Ovary (tissue), 7 donors: ENCODE measurements at regions not wholly inside any gene's neighbourhood (a gene's known extent, or its start where the extent isn't known, plus 50 kb on each side); places are given as distances from the start of the nearest gene placed in this dataset.

Experiments used
- DNase-seq, 5 donors: peaks; one replicate each; pipeline ENCODE4 v3.0.0-alpha.2; 2019 to 2020
- H3K27ac ChIP-seq, 2 donors: fragments of 200-600 bp; one replicate each; pipeline versions ENCODE4 v1.5.1 to v1.8.0; 2019 to 2022
- H3K27me3 ChIP-seq: fragments of 200-600 bp; one replicate; pipeline ENCODE4 v1.8.0; 2022
- H3K36me3 ChIP-seq: fragments of 200-600 bp; sonication (generic); one replicate; pipeline ENCODE4 v1.5.1; 2019
- H3K4me1 ChIP-seq: one replicate; pipeline ENCODE4 v1.8.1; 2013; ENCODE audit warnings: mild to moderate bottlenecking, moderate library complexity; ENCODE audit not compliant: insufficient read depth
- H3K4me3 ChIP-seq: fragments of 200-600 bp; sonication (generic); one replicate; pipeline ENCODE4 v1.5.1; 2017
- H3K9me3 ChIP-seq, 2 donors: fragments of 200-600 bp in 1 of 2; sonication (generic) in 1 of 2; one replicate each; pipeline versions ENCODE4 v1.5.1 to v1.8.1; 2013 to 2019; ENCODE audit warnings: mild to moderate bottlenecking in 1 of 2, moderate library complexity in 1 of 2
- EP300 ChIP-seq: sonication (generic); formaldehyde crosslinking; IDR thresholded peaks from one replicate; pipeline ENCODE4 v1.6.1; 2017; ENCODE audit warnings: antibody characterized with exemption
- POLR2A ChIP-seq: fragments of 450-650 bp; IDR thresholded peaks from one replicate; pipeline ENCODE4 v1.6.1; 2017; ENCODE audit warnings: antibody characterized with exemption, mild to moderate bottlenecking, moderate library complexity
- WGBS, 3 donors: extraction: QIAGEN DNeasy Blood & Tissue Kit in 1 of 3; methylation state at CpG; one replicate each; pipeline versions ENCODE4 v1.1.5 to v1.1.7; 2013 to 2017; 5-methylcytosine and 5-hydroxymethylcytosine counted together
- intact Hi-C, 4 donors: fragments of 100-400 bp; cut with DNase I; formaldehyde crosslinking; loops; one replicate each; pipeline versions ENCODE4 v1.11.0 to v1.15.1; 2022 to 2023
- TF ChIP-seq, protein P1 (sequence below), 3 donors: fragments of 450-650 bp in 2 of 3; fragments of 200-600 bp in 1 of 3; IDR thresholded peaks; one replicate each; pipeline versions ENCODE4 v1.5.1 to v1.8.0; 2016 to 2022; ENCODE audit warnings: antibody characterized with exemption in 3 of 3, mild to moderate bottlenecking in 1 of 3
- donor health status: DM: no; HTN: no; CAD: no; lungs with moderate emphysema.
- donor health status: DM: no; HTN: no; CAD: no.
- donor health status: Bipolar disorder and iron deficiency.
- donor health status: DM: no; HTN: no; CAD: no.
- donor health status: DM: yes; HTN: yes; CAD: no.

DNA sequence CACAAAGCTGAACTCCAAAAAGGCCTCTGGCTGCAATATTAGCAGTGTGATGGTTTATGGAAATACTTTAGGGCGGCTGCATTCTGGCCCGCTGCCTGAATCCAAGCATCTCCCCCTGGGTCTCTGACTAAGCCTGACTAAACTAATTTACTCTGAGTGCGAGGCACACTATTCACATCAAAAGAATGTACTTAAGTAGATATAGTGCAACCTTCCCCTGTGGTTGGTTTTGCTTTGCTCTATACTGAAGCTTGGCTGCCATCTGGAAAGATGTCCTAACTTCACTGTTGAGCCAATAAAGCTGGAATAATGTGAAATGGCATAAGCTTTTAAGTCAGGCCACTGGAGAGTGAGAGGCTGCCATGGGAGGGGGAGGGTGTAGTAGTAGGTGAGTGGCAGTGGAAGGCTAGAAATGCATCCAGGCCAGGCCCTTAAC lies 321.6 kb downstream of the AASDHPPT start:
- Histone ChIP-seq H3K27ac (no peak overlapping the region), H3K4me1 (no peaks in the 10 kb centered on the region), H3K4me3 (no peak overlapping the region), H3K36me3 (no peaks in the 10 kb centered on the region), H3K9me3 (no peaks in the 10 kb centered on the region), H3K27me3 (no peaks in the 10 kb centered on the region)
- intact Hi-C loops, result no loop called here
- WGBS, 3 donors, result 8 to 46% (median 24%) methylated on average over 3 of the region's 3 CpGs
- DNase-seq, result peak; percentile 12 to 54 (median 35)
- TF ChIP-seq POLR2A, result no peak
- TF ChIP-seq, protein P1, sequence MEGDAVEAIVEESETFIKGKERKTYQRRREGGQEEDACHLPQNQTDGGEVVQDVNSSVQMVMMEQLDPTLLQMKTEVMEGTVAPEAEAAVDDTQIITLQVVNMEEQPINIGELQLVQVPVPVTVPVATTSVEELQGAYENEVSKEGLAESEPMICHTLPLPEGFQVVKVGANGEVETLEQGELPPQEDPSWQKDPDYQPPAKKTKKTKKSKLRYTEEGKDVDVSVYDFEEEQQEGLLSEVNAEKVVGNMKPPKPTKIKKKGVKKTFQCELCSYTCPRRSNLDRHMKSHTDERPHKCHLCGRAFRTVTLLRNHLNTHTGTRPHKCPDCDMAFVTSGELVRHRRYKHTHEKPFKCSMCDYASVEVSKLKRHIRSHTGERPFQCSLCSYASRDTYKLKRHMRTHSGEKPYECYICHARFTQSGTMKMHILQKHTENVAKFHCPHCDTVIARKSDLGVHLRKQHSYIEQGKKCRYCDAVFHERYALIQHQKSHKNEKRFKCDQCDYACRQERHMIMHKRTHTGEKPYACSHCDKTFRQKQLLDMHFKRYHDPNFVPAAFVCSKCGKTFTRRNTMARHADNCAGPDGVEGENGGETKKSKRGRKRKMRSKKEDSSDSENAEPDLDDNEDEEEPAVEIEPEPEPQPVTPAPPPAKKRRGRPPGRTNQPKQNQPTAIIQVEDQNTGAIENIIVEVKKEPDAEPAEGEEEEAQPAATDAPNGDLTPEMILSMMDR (IDR thresholded peaks at IDR 0.05), result no peak
- TF ChIP-seq EP300, result no peak

DNA sequence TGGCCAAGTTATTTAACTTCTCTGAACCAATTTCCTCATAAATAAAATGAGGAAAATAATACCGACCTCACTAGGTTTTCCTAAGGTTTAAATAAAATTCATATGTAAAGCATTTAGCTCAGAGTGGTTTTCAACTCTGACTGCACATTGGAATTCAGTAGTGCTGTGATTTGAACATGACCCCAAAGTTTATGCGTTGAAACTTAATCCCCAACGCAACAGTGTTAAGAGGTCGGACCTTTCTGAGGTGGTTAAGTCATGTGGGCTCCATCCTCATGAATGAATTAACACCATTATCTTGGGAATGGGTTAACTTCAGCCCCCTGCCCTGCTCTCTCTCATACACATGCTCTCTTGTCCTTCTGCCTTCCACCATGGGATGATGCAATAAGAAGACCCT lies 322.2 kb downstream of the AASDHPPT start:
- Histone ChIP-seq H3K27ac (no peak overlapping the region), H3K4me1 (no peaks in the 10 kb centered on the region), H3K36me3 (no peaks in the 10 kb centered on the region), H3K9me3 (no peaks in the 10 kb centered on the region), H3K27me3 (no peaks in the 10 kb centered on the region), H3K4me3 (no peak overlapping the region)
- intact Hi-C loops, result no loop called here
- 83 to 92% (median 92%) methylated on average over 4 of the region's 4 CpGs for WGBS, 3 donors
- TF ChIP-seq POLR2A (no peak), EP300 (no peak)
- TF ChIP-seq, protein P1 (IDR thresholded peaks at IDR 0.05), result no peak
- no peak for DNase-seq

DNA sequence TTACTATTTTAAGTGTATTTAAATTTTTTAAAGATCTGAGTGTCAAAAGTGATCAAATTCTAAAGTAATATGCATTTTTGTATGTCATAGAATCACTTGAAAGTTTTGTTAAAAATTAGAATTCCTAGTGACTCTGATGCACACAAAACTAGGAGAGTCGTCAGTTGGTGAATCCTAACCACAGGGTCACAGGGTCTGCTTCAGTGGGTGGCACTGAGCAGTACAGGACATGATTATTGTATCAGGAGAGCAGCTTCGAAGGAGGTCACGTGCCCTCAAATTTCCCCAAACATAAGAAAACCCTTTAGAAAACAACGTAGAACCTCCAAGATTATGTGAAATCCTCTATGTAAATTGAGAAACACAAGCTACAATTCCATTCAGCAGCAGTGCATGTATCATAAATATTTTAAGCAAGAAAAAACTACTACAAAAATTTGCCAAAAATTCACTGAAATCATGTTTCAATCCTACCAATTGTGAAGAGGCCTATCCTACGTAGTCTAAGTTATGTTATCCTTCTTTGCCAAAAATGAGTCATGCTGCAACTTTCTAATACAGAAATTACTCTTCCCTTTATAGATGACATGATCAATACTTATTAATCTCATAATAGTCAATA lies 323.6 kb downstream of the AASDHPPT start:
- Histone ChIP-seq H3K4me1 (no peaks in the 10 kb centered on the region), H3K27me3 (no peaks in the 10 kb centered on the region)

DNA sequence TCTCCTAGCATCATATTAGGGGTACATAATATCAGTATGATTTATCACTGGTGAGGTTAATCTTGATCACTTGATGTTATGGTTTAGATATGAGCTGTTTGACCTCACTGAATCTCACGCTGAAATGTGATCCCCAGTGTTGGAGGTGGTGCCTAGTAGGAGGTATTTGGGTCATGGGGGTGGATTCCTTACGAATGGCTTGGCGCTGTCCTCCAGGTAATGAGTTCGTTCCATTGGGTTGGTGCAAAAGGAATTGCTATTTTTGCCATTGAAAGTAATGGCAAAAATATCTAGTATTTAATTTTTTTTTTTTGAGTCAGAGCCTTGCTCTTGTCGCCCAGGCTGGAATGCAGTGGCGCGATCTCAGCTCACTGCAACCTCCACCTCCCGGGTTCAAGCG lies 326.3 kb downstream of the AASDHPPT start:
- no peaks in the 10 kb centered on the region for H3K4me1 ChIP-seq
- no peak for DNase-seq
- H3K9me3 ChIP-seq, result no peaks in the 10 kb centered on the region
- no peak overlapping the region for H3K27ac ChIP-seq
- no peaks in the 10 kb centered on the region for H3K27me3 ChIP-seq
- TF ChIP-seq EP300, result no peak
- TF ChIP-seq, protein P1 (IDR thresholded peaks at IDR 0.05), result no peak
- no peaks in the 10 kb centered on the region for H3K36me3 ChIP-seq
- 92 to 94% (median 93%) methylated on average over 9 of the region's 9 CpGs for WGBS, 3 donors
- H3K4me3 ChIP-seq, result no peak overlapping the region
- intact Hi-C loops, result no loop called here

More for the DNA sequence above, 323.6 kb downstream of the AASDHPPT start:
- intact Hi-C loops, result no loop called here
- no peaks in the 10 kb centered on the region for H3K36me3 ChIP-seq
- TF ChIP-seq POLR2A (no peak), EP300 (no peak)
- TF ChIP-seq, protein P1 (IDR thresholded peaks at IDR 0.05), result no peak
- no peak for DNase-seq
- H3K9me3 ChIP-seq, result no peaks in the 10 kb centered on the region
- WGBS, 3 donors, result 90 to 93% (median 91%) methylated on average over 5 of the region's 5 CpGs
- H3K27ac ChIP-seq, result no peak overlapping the region
- H3K4me3 ChIP-seq, result no peak overlapping the region
